ENCODE measurements at regions not wholly inside any gene's neighbourhood (a gene's known extent, or its start where the extent isn't known, plus 50 kb on each side); places are given as distances from the start of the nearest gene placed in this dataset.

DNA sequence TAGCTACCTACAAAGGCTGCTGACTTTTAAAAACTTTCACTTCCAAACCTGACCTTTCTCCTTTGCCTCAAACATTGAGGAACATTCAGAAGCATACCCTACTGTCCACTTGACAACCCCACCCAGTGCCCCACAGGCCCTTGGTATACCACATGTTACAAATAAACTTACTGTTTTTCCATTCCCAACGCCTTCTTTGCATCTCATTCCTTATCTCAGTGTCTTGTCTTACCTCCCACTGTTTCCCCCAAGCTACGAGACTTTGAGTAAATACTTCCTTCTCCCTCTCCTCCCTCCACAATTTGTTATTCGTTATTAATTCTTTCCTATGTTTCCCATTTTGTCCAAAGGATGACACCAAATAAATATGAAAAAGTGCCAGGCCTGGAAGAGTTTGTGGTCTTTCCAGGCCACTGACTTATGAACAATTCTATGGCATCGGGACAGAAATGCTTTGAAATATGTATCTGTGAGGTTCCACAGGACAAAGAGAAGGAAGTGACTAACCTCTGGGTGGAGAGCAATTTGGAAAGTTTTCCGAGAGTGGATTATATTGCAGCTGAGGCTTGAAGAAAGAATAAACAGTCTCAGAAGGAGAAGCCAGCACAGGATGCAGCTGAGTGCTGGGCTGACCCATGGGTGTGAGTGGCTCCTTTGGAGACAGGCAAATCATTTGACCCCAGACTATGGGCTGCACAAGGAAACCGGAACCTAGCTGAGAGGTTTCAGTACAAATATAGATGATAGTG, 409.0 kb downstream of the LPIN1 start:
- FAIRE-seq (no peak), ATAC-seq (no peak), DNase-seq (ENCODE audit: low read depth in 1 of 2, low spot score in 1 of 2) (no peak)
- POLR2A ChIA-PET: no interaction called here
- no peak overlapping the region for H3K4me3 ChIP-seq
- no peaks in the 10 kb centered on the region for H3K9me3 ChIP-seq
- H3K27ac ChIP-seq: no peak overlapping the region
- 5% methylated on average over 6 of the region's 6 CpGs for WGBS (ENCODE audit: missing lambda C conversion rate)
- no peak overlapping the region for H3K4me2 ChIP-seq
- TF ChIP-seq HOXB13 (CRISPR knock-in tag; IDR thresholded peaks at IDR 0.05; ENCODE audit: low read depth) (no peak), KDM1A (IDR thresholded peaks at IDR 0.05; ENCODE audit: low read depth) (no peak), HOXA7 (CRISPR knock-in tag; IDR thresholded peaks at IDR 0.05) (no peak), CBX2 (IDR thresholded peaks at IDR 0.05; ENCODE audit: borderline replicate concordance, low read depth) (no peak), MAFK (IDR thresholded peaks at IDR 0.05; ENCODE audit: partially characterized antibody) (no peak), KDM5A (IDR thresholded peaks at IDR 0.05) (no peak), NR3C1 (IDR thresholded peaks at IDR 0.05) (no peak), RARB (CRISPR knock-in tag; IDR thresholded peaks at IDR 0.05) (no peak), CEBPB (IDR thresholded peaks at IDR 0.05) (no peak)
- TF ChIP-seq, protein P1, sequence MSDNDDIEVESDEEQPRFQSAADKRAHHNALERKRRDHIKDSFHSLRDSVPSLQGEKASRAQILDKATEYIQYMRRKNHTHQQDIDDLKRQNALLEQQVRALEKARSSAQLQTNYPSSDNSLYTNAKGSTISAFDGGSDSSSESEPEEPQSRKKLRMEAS (IDR thresholded peaks at IDR 0.05): no peak
- no peaks in the 10 kb centered on the region for H3K4me1 ChIP-seq
- CTCF ChIA-PET: no interaction called here

DNA sequence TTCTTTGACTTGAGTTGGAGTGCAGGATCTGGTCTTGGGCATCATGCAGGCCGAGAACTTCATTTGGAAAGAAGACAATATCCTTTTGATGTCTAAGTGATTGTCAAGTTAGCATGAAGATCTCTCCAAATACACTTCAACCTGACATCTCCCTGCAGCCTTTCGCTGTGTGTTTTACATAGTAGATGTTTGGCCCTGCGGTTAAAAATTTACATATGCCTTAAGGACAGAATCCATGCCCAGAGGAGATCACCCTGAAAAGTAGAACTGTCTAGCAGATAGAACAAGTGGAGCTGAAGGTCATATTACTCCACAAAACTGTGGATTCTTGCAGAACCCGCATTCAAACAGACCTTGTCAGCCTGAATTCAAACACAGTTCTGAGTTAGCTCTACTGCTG, 409.9 kb downstream of the LPIN1 start:
- CTCF ChIA-PET: no interaction called here
- no peak for FAIRE-seq
- Histone ChIP-seq H3K4me3 (no peak overlapping the region), H3K4me1 (no peaks in the 10 kb centered on the region), H3K4me2 (no peak overlapping the region), H3K9me3 (no peaks in the 10 kb centered on the region), H3K27ac (no peak overlapping the region)
- TF ChIP-seq HOXB5 (CRISPR knock-in tag; IDR thresholded peaks at IDR 0.05) (no peak), SMC3 (IDR thresholded peaks at IDR 0.05) (no peak), CEBPB (IDR thresholded peaks at IDR 0.05) (no peak), ZSCAN20 (CRISPR knock-in tag; IDR thresholded peaks at IDR 0.05) (no peak), RCOR1 (IDR thresholded peaks at IDR 0.05; ENCODE audit: low read depth, low read length) (no peak), MAFK (IDR thresholded peaks at IDR 0.05; ENCODE audit: partially characterized antibody) (no peak), MAZ (IDR thresholded peaks at IDR 0.05; ENCODE audit: borderline replicate concordance, low read depth, low read length) (no peak), MYC (IDR thresholded peaks at IDR 0.05; ENCODE audit: borderline replicate concordance, low read length) (no peak), ESRRA (IDR thresholded peaks at IDR 0.05; ENCODE audit: borderline replicate concordance, low read length) (no peak), BHLHE40 (IDR thresholded peaks at IDR 0.05; ENCODE audit: low read depth, low read length) (no peak), KDM1A (IDR thresholded peaks at IDR 0.05; ENCODE audit: low read depth) (no peak)
- TF ChIP-seq, protein P2, sequence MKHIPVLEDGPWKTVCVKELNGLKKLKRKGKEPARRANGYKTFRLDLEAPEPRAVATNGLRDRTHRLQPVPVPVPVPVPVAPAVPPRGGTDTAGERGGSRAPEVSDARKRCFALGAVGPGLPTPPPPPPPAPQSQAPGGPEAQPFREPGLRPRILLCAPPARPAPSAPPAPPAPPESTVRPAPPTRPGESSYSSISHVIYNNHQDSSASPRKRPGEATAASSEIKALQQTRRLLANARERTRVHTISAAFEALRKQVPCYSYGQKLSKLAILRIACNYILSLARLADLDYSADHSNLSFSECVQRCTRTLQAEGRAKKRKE (CRISPR knock-in tag; IDR thresholded peaks at IDR 0.05; ENCODE audit: low read depth): no peak
- TF ChIP-seq, protein P3, sequence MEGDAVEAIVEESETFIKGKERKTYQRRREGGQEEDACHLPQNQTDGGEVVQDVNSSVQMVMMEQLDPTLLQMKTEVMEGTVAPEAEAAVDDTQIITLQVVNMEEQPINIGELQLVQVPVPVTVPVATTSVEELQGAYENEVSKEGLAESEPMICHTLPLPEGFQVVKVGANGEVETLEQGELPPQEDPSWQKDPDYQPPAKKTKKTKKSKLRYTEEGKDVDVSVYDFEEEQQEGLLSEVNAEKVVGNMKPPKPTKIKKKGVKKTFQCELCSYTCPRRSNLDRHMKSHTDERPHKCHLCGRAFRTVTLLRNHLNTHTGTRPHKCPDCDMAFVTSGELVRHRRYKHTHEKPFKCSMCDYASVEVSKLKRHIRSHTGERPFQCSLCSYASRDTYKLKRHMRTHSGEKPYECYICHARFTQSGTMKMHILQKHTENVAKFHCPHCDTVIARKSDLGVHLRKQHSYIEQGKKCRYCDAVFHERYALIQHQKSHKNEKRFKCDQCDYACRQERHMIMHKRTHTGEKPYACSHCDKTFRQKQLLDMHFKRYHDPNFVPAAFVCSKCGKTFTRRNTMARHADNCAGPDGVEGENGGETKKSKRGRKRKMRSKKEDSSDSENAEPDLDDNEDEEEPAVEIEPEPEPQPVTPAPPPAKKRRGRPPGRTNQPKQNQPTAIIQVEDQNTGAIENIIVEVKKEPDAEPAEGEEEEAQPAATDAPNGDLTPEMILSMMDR (IDR thresholded peaks at IDR 0.05): no peak
- TF ChIP-seq, protein P4, sequence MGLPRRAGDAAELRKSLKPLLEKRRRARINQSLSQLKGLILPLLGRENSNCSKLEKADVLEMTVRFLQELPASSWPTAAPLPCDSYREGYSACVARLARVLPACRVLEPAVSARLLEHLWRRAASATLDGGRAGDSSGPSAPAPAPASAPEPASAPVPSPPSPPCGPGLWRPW (IDR thresholded peaks at IDR 0.05): no peak
- WGBS (ENCODE audit: missing lambda C conversion rate): 9% methylated on average over 4 of the region's 4 CpGs
- no peak for ATAC-seq
- DNase-seq (ENCODE audit: low read depth in 1 of 2, low spot score in 1 of 2): no peak
- POLR2A ChIA-PET: no interaction called here

DNA sequence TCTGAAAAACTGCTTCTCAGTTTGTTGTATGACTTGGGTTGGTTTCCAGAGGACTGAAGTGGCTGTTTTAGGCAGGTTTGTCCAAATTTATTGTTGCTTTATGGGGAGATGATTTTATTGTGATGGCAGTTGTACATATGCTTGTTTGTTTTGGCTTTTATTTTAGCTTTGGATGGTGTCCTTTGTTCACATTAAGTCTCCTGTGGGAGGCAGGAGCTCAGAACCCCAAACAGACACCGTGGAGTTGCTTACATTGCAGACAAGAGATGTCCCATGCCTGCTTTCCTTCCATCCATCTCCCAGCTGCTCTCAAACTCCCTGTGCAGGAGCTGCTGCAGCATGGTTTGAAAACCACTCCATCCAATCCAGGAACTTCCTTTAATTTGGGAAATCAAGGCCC, 414.7 kb downstream of the LPIN1 start:
- ATAC-seq (no peak), FAIRE-seq (no peak), DNase-seq (ENCODE audit: low read depth in 1 of 2, low spot score in 1 of 2) (no peak)
- TF ChIP-seq, protein P3 (IDR thresholded peaks at IDR 0.05): no peak
- TF ChIP-seq POLR2AphosphoS2 (conservative IDR thresholded peaks at IDR 0.05; ENCODE audit: low read length): no peak
- TF ChIP-seq EHF (CRISPR knock-in tag; IDR thresholded peaks at IDR 0.05): no peak
- no peak for TF ChIP-seq JUNB (IDR thresholded peaks at IDR 0.05)
- TF ChIP-seq RNF2 (IDR thresholded peaks at IDR 0.05; ENCODE audit: borderline replicate concordance, low read depth): no peak
- TF ChIP-seq NPAS2 (CRISPR knock-in tag; IDR thresholded peaks at IDR 0.05; ENCODE audit: borderline replicate concordance): no peak
- ChIA-PET POLR2A (no interaction called here), CTCF (no interaction called here)
- H3K4me2 ChIP-seq: no peak overlapping the region
- H3K9me3 ChIP-seq: no peaks in the 10 kb centered on the region
- no peaks in the 10 kb centered on the region for H3K4me1 ChIP-seq
- no peak overlapping the region for H3K27ac ChIP-seq
- WGBS (ENCODE audit: missing lambda C conversion rate): 0% methylated on average over 1 of the region's 1 CpG
- H3K4me3 ChIP-seq: no peak overlapping the region

All from A549 (cell line).